ENCODE measurements at regions not wholly inside any gene's neighbourhood (a gene's known extent, or its start where the extent isn't known, plus 50 kb on each side); places are given as distances from the start of the nearest gene placed in this dataset.

DNA sequence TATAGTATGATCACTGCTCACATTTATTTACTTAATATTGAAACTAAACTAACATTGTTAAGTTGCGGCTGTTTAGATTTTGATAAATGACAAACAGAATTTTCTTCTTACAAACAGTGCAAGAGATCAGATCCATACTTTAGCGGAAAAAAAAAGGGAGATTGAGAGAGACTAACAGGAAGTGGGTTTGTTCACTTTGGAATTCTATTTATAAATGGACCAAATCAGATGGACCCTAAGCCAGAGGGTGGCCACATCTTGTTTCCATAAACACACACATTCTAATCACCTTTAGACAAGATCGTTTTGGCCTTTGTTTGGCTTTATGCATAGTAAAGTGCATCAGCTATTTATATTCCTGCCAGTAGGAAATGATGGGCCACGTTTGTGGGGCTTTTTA is 381.4 kb upstream of the CD180 start:
- H4K20me1 ChIP-seq (replicated peaks; ENCODE audit: control insufficient read depth, extremely low read depth, insufficient read depth, low read length) = no peaks in the 10 kb centered on the region
- no peak for DNase-seq (ENCODE audit: low read depth, low spot score)

DNA sequence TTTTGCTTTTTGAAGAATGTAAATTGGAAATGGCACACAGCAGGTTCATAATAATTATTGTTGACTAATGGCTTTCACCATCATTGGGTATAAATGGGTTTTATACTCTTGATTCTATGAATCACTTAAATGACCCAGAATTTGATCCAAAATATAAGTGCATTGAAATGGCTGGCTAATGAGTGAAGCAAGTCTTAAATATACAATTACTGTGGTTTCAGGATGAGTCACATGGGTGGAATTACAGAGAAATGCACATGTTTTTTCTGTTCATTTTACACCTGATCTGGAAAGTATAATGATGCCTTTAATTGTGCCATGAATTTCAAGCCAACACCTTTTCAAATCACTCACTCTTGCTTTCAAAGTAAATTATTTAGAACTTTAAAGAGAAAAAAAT is 380.8 kb upstream of the CD180 start:
- CTCF ChIA-PET = no interaction called here
- no TSS peak for BruUV-seq (replicated peaks)
- dilution Hi-C loops (cut with MboI; ENCODE audit: extremely low pct_ligation_motif_present, low sequenced_read_pairs) = no loop called here
- H3K27ac ChIP-seq (ENCODE audit: insufficient read depth, low read depth, low read length) = no peak overlapping the region
- no peak overlapping the region for H3K9ac ChIP-seq (replicated peaks; ENCODE audit: extremely low read depth, insufficient read depth, low read length)
- no peak overlapping the region for H3K4me2 ChIP-seq (ENCODE audit: insufficient read depth, low read length)
- no peaks in the 10 kb centered on the region for H3K79me2 ChIP-seq (ENCODE audit: control insufficient read depth, insufficient read depth, low read length)
- FAIRE-seq (no peak), DNase-seq (ENCODE audit: low read depth, low spot score) (no peak)
- no peaks in the 10 kb centered on the region for H3K9me3 ChIP-seq (replicated peaks; ENCODE audit: control insufficient read depth, insufficient read depth, low read length)
- no peaks in the 10 kb centered on the region for H3K9me1 ChIP-seq (replicated peaks; ENCODE audit: control insufficient read depth, extremely low read depth, insufficient read depth, low read length)
- no peaks in the 10 kb centered on the region for H4K20me1 ChIP-seq (replicated peaks; ENCODE audit: control insufficient read depth, extremely low read depth, insufficient read depth, low read length)
- no peak overlapping the region for H3K4me3 ChIP-seq (replicated peaks in 1 of 3; ENCODE audit: insufficient read depth in 1 of 3, low read depth in 1 of 3, low read length in 3 of 3)
- intact Hi-C loops (cut with micrococcal nuclease) = no loop called here
- no peak overlapping the region for H2AFZ ChIP-seq (ENCODE audit: low read depth, low read length)
- TF ChIP-seq EZH2 (IDR thresholded peaks at IDR 0.05; ENCODE audit: borderline replicate concordance, low read depth, low read length, severe bottlenecking) (no peak), FOS (IDR thresholded peaks at IDR 0.05; ENCODE audit: borderline replicate concordance, insufficient read depth, low read length) (peak; percentile 51)
- POLR2A ChIA-PET = no interaction called here
- no peaks in the 10 kb centered on the region for H3K36me3 ChIP-seq (ENCODE audit: control insufficient read depth in 2 of 2, extremely low read depth in 1 of 2, insufficient read depth in 2 of 2, low read length in 2 of 2)
- no peaks in the 10 kb centered on the region for H3K4me1 ChIP-seq (ENCODE audit: control insufficient read depth, extremely low read depth, insufficient read depth, low read length)
- H3K27me3 ChIP-seq (ENCODE audit: control insufficient read depth in 2 of 2, insufficient read depth in 2 of 2, low read length in 2 of 2) = no peaks in the 10 kb centered on the region

More for the DNA sequence above, 381.4 kb upstream of the CD180 start:
- Histone ChIP-seq H3K27me3 (ENCODE audit: control insufficient read depth in 2 of 2, insufficient read depth in 2 of 2, low read length in 2 of 2) (no peaks in the 10 kb centered on the region), H2AFZ (ENCODE audit: low read depth, low read length) (no peak overlapping the region), H3K4me1 (ENCODE audit: control insufficient read depth, extremely low read depth, insufficient read depth, low read length) (no peaks in the 10 kb centered on the region), H3K36me3 (ENCODE audit: control insufficient read depth in 2 of 2, extremely low read depth in 1 of 2, insufficient read depth in 2 of 2, low read length in 2 of 2) (no peaks in the 10 kb centered on the region), H3K9me1 (replicated peaks; ENCODE audit: control insufficient read depth, extremely low read depth, insufficient read depth, low read length) (no peaks in the 10 kb centered on the region), H3K27ac (ENCODE audit: insufficient read depth, low read depth, low read length) (no peak overlapping the region), H3K9me3 (replicated peaks; ENCODE audit: control insufficient read depth, insufficient read depth, low read length) (no peaks in the 10 kb centered on the region), H3K4me2 (ENCODE audit: insufficient read depth, low read length) (no peak overlapping the region), H3K9ac (replicated peaks; ENCODE audit: extremely low read depth, insufficient read depth, low read length) (no peak overlapping the region), H3K4me3 (replicated peaks in 1 of 3; ENCODE audit: insufficient read depth in 1 of 3, low read depth in 1 of 3, low read length in 3 of 3) (no peak overlapping the region), H3K79me2 (ENCODE audit: control insufficient read depth, insufficient read depth, low read length) (no peaks in the 10 kb centered on the region)
- BruUV-seq (replicated peaks) = no TSS peak
- dilution Hi-C loops (cut with MboI; ENCODE audit: extremely low pct_ligation_motif_present, low sequenced_read_pairs) (no loop called here), intact Hi-C loops (cut with micrococcal nuclease) (no loop called here)
- no peak for TF ChIP-seq EZH2 (IDR thresholded peaks at IDR 0.05; ENCODE audit: borderline replicate concordance, low read depth, low read length, severe bottlenecking)
- no peak for TF ChIP-seq GATA2 (IDR thresholded peaks at IDR 0.05; ENCODE audit: insufficient read depth, insufficient read length, low read depth, low read length)
- no peak for FAIRE-seq
- POLR2A ChIA-PET = no interaction called here
- CTCF ChIA-PET = no interaction called here

All from endothelial cell of umbilical vein (primary cell).